SK-N-SH treated with all-trans-retinoic acid at 6 μM for 48 hours (cell line): ENCODE measurements at regions not wholly inside any gene's neighbourhood (a gene's known extent, or its start where the extent isn't known, plus 50 kb on each side); places are given as distances from the start of the nearest gene placed in this dataset.

Experiments used
- ARNTL ChIP-seq: fragments of 450-650 bp; formaldehyde crosslinking; IDR thresholded peaks from 2 replicates; pipeline ENCODE4 v1.5.0; 2020; ENCODE audit warnings: low read depth, mild to moderate bottlenecking, moderate library complexity, borderline replicate concordance
- BACH2 ChIP-seq: fragments of 250-450 bp; sonication (Bioruptor Pico); IDR thresholded peaks from 2 replicates; pipeline ENCODE4 v1.9.0; 2021; ENCODE audit warnings: mild to moderate bottlenecking, borderline replicate concordance
- CREB5 ChIP-seq: fragments of 250-450 bp; sonication (Bioruptor Pico); IDR thresholded peaks from 2 replicates; pipeline ENCODE4 v1.5.1; 2020; ENCODE audit warnings: low read depth, mild to moderate bottlenecking, moderate library complexity
- CSDC2 ChIP-seq: fragments of 250-450 bp; sonication (Bioruptor Pico); IDR thresholded peaks from 2 replicates; pipeline ENCODE4 v1.5.0; 2020; ENCODE audit warnings: mild to moderate bottlenecking, moderate library complexity
- ISL1 ChIP-seq: fragments of 250-450 bp; sonication (Bioruptor Pico); IDR thresholded peaks from 2 replicates; pipeline ENCODE4 v2.1.2; 2022; ENCODE audit warnings: mild to moderate bottlenecking, moderate library complexity
- OSR1 ChIP-seq: fragments of 250-450 bp; sonication (Bioruptor Pico); IDR thresholded peaks from 2 replicates; pipeline ENCODE4 v1.8.0; 2022; ENCODE audit warnings: moderate library complexity, mild to moderate bottlenecking, inconsistent platforms
- PATZ1 ChIP-seq: fragments of 250-450 bp; sonication (Bioruptor Pico); IDR thresholded peaks from 2 replicates; pipeline ENCODE4 v1.8.0; 2020; ENCODE audit warnings: mild to moderate bottlenecking, moderate library complexity, borderline replicate concordance
- RARB ChIP-seq: fragments of 250-450 bp; sonication (Bioruptor Pico); IDR thresholded peaks from 2 replicates; pipeline ENCODE4 v1.8.0; 2021; ENCODE audit warnings: mild to moderate bottlenecking, moderate library complexity
- SNAI2 ChIP-seq: fragments of 250-450 bp; sonication (Bioruptor Pico); IDR thresholded peaks from 2 replicates; pipeline ENCODE4 v1.5.0; 2020; ENCODE audit warnings: mild to moderate bottlenecking, moderate library complexity
- TOX ChIP-seq: fragments of 250-450 bp; sonication (Bioruptor Pico); IDR thresholded peaks from 2 replicates; pipeline ENCODE4 v1.8.0; 2021; ENCODE audit warnings: mild to moderate bottlenecking, moderate library complexity, borderline replicate concordance
- ZFP30 ChIP-seq: fragments of 450-650 bp; formaldehyde crosslinking; IDR thresholded peaks from 2 replicates; pipeline ENCODE4 v1.5.0; 2022; ENCODE audit warnings: mild to moderate bottlenecking, moderate library complexity
- ZNF565 ChIP-seq: fragments of 450-650 bp; formaldehyde crosslinking; conservative IDR thresholded peaks from 2 replicates; pipeline ENCODE4 v1.5.0; 2020; ENCODE audit warnings: low read depth, mild to moderate bottlenecking, moderate library complexity

GRCh38 chr1:218942431-218942830 lies 231.2 kb upstream of the LYPLAL1 start:
- TF ChIP-seq SNAI2 (CRISPR knock-in tag) (no peak), BACH2 (no peak), RARB (no peak), CREB5 (CRISPR knock-in tag) (no peak), ARNTL (CRISPR knock-in tag) (no peak), TOX (CRISPR knock-in tag) (no peak), OSR1 (no peak), CSDC2 (no peak), ISL1 (CRISPR knock-in tag) (no peak), PATZ1 (CRISPR knock-in tag) (no peak), ZFP30 (no peak), ZNF565 (no peak)
